ENCODE measurements at regions not wholly inside any gene's neighbourhood (a gene's known extent, or its start where the extent isn't known, plus 50 kb on each side); places are given as distances from the start of the nearest gene placed in this dataset.

GRCh38 chr2:64394153-64394552 is 59.8 kb upstream of the LGALSL start:
- TF ChIP-seq CTCF (IDR thresholded peaks at IDR 0.05) (no peak), POLR2A (IDR thresholded peaks at IDR 0.05) (no peak)
